SK-N-SH (cell line): ENCODE measurements at regions not wholly inside any gene's neighbourhood (a gene's known extent, or its start where the extent isn't known, plus 50 kb on each side); places are given as distances from the start of the nearest gene placed in this dataset.

Source experiments
- CTCF ChIP-seq: fragments of 200-600 bp; sonication (generic); IDR thresholded peaks from 2 replicates; pipeline ENCODE4 v1.6.1; 2017; ENCODE audit warnings: antibody characterized with exemption, mild to moderate bottlenecking, moderate library complexity
- EP300 ChIP-seq, 2 experiments: IDR thresholded peaks; 2 replicates each; pipeline versions ENCODE4 v1.4.0 to v1.6.1; 2012; ENCODE audit warnings: borderline replicate concordance in 1 of 2, low read depth in 1 of 2, low read length in 1 of 2
- FOSL2 ChIP-seq: IDR thresholded peaks from 2 replicates; pipeline ENCODE4 v1.4.0; 2012; ENCODE audit warnings: low read depth, mild to moderate bottlenecking, moderate library complexity, borderline replicate concordance
- IRF3 ChIP-seq: fragments of 150-350 bp; IDR thresholded peaks from 2 replicates; pipeline ENCODE4 v1.6.1; 2016; ENCODE audit warnings: mild to moderate bottlenecking, low read depth, low read length
- JUND ChIP-seq: IDR thresholded peaks from 2 replicates; pipeline ENCODE4 v1.4.0; 2012
- NFIC ChIP-seq: IDR thresholded peaks from 2 replicates; pipeline ENCODE4 v1.4.0; 2012; ENCODE audit warnings: borderline replicate concordance
- RAD21 ChIP-seq: IDR thresholded peaks from 2 replicates; pipeline ENCODE4 v1.6.1; 2012; ENCODE audit warnings: mild to moderate bottlenecking, low read length
- RCOR1 ChIP-seq: fragments of 150-350 bp; IDR thresholded peaks from 2 replicates; pipeline ENCODE4 v1.6.1; 2017; ENCODE audit warnings: antibody characterized with exemption, low read length
- SIN3A ChIP-seq: IDR thresholded peaks from 2 replicates; pipeline ENCODE4 v1.6.1; 2012; ENCODE audit warnings: low read depth, mild to moderate bottlenecking, low read length, moderate library complexity, borderline replicate concordance
- SMC3 ChIP-seq: IDR thresholded peaks from 2 replicates; pipeline ENCODE4 v1.6.1; 2012; ENCODE audit warnings: low read depth, low read length, improper control_type of control experiment
- TAF1 ChIP-seq: IDR thresholded peaks from 2 replicates; pipeline ENCODE4 v1.6.1; 2012; ENCODE audit warnings: low read depth, mild to moderate bottlenecking, low read length, moderate library complexity, borderline replicate concordance
- USF2 ChIP-seq: fragments of 150-350 bp; IDR thresholded peaks from 2 replicates; pipeline ENCODE4 v1.6.1; 2017; ENCODE audit warnings: antibody characterized with exemption, low read length, low read depth, borderline replicate concordance
- TF ChIP-seq, protein P1 (sequence below): IDR thresholded peaks from 2 replicates; pipeline ENCODE4 v1.4.0; 2012; ENCODE audit warnings: low read depth

DNA sequence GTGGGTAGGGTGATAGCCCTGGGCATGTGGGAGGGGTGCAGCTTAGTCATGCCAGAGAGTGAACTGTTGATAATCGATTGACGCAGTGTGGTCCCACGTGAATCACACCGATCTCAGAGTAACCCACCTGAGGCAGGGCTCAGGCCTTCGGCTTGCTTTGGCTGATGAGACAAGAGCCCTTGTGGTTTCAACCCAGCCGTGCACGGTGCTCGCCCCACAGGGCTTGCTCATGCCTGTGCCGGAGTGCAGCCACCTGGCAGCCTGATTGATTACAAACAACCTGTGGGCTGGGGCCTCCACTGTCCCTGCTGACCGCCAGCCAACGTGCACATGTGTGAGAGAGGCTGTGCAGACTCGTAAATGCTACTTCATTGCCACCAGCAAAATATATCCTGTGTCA, 144.9 kb upstream of the ADARB2 start:
- no peak for TF ChIP-seq TAF1
- no peak for TF ChIP-seq NFIC
- no peak for TF ChIP-seq RAD21
- no peak for TF ChIP-seq USF2
- TF ChIP-seq, protein P1, sequence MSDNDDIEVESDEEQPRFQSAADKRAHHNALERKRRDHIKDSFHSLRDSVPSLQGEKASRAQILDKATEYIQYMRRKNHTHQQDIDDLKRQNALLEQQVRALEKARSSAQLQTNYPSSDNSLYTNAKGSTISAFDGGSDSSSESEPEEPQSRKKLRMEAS = no peak
- TF ChIP-seq CTCF = no peak
- no peak for TF ChIP-seq EP300 (IDR thresholded peaks at IDR 0.05; ENCODE audit: borderline replicate concordance in 1 of 2, low read depth in 1 of 2, low read length in 1 of 2)
- TF ChIP-seq IRF3 = no peak
- no peak for TF ChIP-seq FOSL2
- TF ChIP-seq SIN3A = no peak
- TF ChIP-seq SMC3 = no peak
- no peak for TF ChIP-seq JUND
- no peak for TF ChIP-seq RCOR1
